ENCODE measurements at regions not wholly inside any gene's neighbourhood (a gene's known extent, or its start where the extent isn't known, plus 50 kb on each side); places are given as distances from the start of the nearest gene placed in this dataset.

DNA sequence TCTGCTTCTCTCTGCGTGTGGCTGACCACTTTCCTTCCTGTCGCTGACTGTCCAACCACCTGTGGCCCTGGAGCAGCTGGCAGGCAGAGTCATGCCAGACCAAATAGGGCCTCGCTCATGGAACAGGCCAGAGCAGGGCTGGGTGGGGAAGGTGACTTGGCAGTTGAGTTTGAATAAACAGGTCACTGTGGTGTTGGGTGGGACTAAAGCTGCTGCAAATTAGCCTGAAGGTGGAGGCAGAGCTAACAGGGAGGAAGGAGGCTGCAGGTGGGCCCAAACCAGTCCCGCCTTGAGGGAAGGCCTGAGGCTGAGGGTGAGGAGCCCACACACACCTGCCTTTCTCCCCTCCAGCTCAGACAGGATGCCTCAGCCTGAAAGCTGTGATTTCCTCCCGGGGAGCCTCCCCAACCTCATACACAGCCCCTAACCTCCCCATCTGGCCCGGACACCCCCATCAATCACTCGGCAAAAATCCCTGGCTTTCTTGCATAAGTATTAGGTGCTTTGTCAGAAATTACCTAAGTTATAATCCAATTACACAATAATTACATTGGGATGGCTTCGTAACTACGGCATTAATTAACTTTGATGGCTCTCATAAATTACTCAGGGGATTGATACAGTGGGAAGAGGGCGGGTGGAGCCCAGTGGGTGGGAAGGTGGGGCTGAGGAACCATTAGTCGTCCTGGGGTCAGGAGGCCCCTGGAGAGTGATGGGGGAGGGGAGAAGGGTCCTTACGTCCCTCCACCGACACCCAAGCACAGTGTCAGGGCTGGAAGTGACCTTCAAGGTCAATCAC is 97.7 kb upstream of the PCBD1 start:
- TF ChIP-seq POLR2A (IDR thresholded peaks at IDR 0.05), result no peak
- TF ChIP-seq, protein P1, sequence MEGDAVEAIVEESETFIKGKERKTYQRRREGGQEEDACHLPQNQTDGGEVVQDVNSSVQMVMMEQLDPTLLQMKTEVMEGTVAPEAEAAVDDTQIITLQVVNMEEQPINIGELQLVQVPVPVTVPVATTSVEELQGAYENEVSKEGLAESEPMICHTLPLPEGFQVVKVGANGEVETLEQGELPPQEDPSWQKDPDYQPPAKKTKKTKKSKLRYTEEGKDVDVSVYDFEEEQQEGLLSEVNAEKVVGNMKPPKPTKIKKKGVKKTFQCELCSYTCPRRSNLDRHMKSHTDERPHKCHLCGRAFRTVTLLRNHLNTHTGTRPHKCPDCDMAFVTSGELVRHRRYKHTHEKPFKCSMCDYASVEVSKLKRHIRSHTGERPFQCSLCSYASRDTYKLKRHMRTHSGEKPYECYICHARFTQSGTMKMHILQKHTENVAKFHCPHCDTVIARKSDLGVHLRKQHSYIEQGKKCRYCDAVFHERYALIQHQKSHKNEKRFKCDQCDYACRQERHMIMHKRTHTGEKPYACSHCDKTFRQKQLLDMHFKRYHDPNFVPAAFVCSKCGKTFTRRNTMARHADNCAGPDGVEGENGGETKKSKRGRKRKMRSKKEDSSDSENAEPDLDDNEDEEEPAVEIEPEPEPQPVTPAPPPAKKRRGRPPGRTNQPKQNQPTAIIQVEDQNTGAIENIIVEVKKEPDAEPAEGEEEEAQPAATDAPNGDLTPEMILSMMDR (IDR thresholded peaks at IDR 0.05), result no peak

Measured in right lobe of liver (tissue), 4 donors.